ENCODE measurements at regions not wholly inside any gene's neighbourhood (a gene's known extent, or its start where the extent isn't known, plus 50 kb on each side); places are given as distances from the start of the nearest gene placed in this dataset.

- Mint-ChIP-seq H3K27me3 (ENCODE audit: low read depth) (peaks cover 9% of the 10 kb centered on the region), H3K9me3 (peaks cover 28% of the 10 kb centered on the region), H3K4me1 (peaks cover 6% of the 10 kb centered on the region), H3K36me3 (peaks cover 21% of the 10 kb centered on the region), H3K27ac (no peak overlapping the region), H3K4me3 (no peak overlapping the region)
- peak; percentile 52 for DNase-seq (ENCODE audit: low spot score)
- no peak for TF ChIP-seq SP1 (CRISPR knock-in tag; conservative IDR thresholded peaks at IDR 0.05)
- no peak for TF ChIP-seq PREB (CRISPR knock-in tag; IDR thresholded peaks at IDR 0.05; ENCODE audit: borderline replicate concordance)
- TF ChIP-seq ZSCAN18 (CRISPR knock-in tag; IDR thresholded peaks at IDR 0.05): no peak
- no peak for TF ChIP-seq EMX1 (CRISPR knock-in tag; IDR thresholded peaks at IDR 0.05)
- no peak for TF ChIP-seq FOXJ3 (CRISPR knock-in tag; IDR thresholded peaks at IDR 0.05; ENCODE audit: borderline replicate concordance)
- TF ChIP-seq JUN (CRISPR knock-in tag; IDR thresholded peaks at IDR 0.05): no peak
- TF ChIP-seq ZNF423 (CRISPR knock-in tag; IDR thresholded peaks at IDR 0.05): no peak
- TF ChIP-seq FOXK1 (CRISPR knock-in tag; IDR thresholded peaks at IDR 0.05): no peak
- TF ChIP-seq E2F4 (CRISPR knock-in tag; IDR thresholded peaks at IDR 0.05; ENCODE audit: borderline replicate concordance, low read depth): no peak
- no peak for TF ChIP-seq PRRX2 (CRISPR knock-in tag; IDR thresholded peaks at IDR 0.05)
- TF ChIP-seq ZBTB21 (CRISPR knock-in tag; IDR thresholded peaks at IDR 0.05; ENCODE audit: borderline replicate concordance): no peak
- no peak for TF ChIP-seq ZNF532 (CRISPR knock-in tag; IDR thresholded peaks at IDR 0.05; ENCODE audit: borderline replicate concordance)
- TF ChIP-seq ATF1 (CRISPR knock-in tag; IDR thresholded peaks at IDR 0.05): no peak
- no peak for TF ChIP-seq SOX15 (CRISPR knock-in tag; IDR thresholded peaks at IDR 0.05)
- TF ChIP-seq RORB (CRISPR knock-in tag; IDR thresholded peaks at IDR 0.05): no peak
- no peak for TF ChIP-seq MYBL2 (CRISPR knock-in tag; IDR thresholded peaks at IDR 0.05)
- TF ChIP-seq ATF2 (CRISPR knock-in tag; IDR thresholded peaks at IDR 0.05; ENCODE audit: borderline replicate concordance, low read depth): no peak
- POLR2A ChIA-PET: no interaction called here
- peak; percentile 95 for ATAC-seq
- CTCF ChIA-PET: no interaction called here
These were observed 447.4 kb downstream of the EPHA4 start for GRCh38 chr2:221124532-221125240.

Data from WTC11 (cell line).